IMR-90 (cell line): ENCODE measurements at regions not wholly inside any gene's neighbourhood (a gene's known extent, or its start where the extent isn't known, plus 50 kb on each side); places are given as distances from the start of the nearest gene placed in this dataset.

Experiments
- ATAC-seq: fragments of 200-7000 bp; cut with Tn5 transposase; 2 replicates; pipeline ENCODE4 v1.9.1; 2020; ENCODE audit warnings: low read depth, mild to moderate bottlenecking, moderate library complexity
- BruUV-seq: library from RNA; stranded (reverse); fragments of 400-500 nt; replicated peaks from 2 replicates; lab custom pipeline; 2021; lab: Mats Ljungman, UMichigan
- CTCF ChIA-PET: fragments of 300-600 bp; formaldehyde crosslinking; extraction: SDS; loops from one replicate; lab custom pipeline; 2021; ENCODE audit warnings: antibody characterized with exemption; lab: Yijun Ruan, JAX
- POLR2A ChIA-PET: fragments of 300-600 bp; sonication (Branson Sonifier 250); formaldehyde crosslinking; loops from one replicate; lab custom pipeline; 2022; ENCODE audit warnings: antibody characterized with exemption; ENCODE audit not compliant: unreplicated experiment; lab: Charles Lee
- DNase-seq: peaks from one replicate; pipeline ENCODE4 v3.0.0; 2013
- H2AFZ ChIP-seq: replicated peaks from 2 replicates; pipeline ENCODE3; 2013; ENCODE audit warnings: low read length, mild to moderate bottlenecking; ENCODE audit not compliant: poor library complexity
- H2AK5ac ChIP-seq: 2 replicates; pipeline ENCODE4 v1.6.1; 2013; ENCODE audit warnings: low read depth, low read length, inconsistent platforms
- H2AK9ac ChIP-seq: replicated peaks from 2 replicates; pipeline ENCODE3; 2013; ENCODE audit warnings: mild to moderate bottlenecking, low read depth, low read length, moderate library complexity; ENCODE audit not compliant: poor library complexity
- H2BK120ac ChIP-seq: 2 replicates; pipeline ENCODE4 v1.6.1; 2013; ENCODE audit warnings: low read depth, low read length, inconsistent platforms
- H2BK15ac ChIP-seq: 3 replicates; pipeline ENCODE4 v1.6.1; 2013; ENCODE audit warnings: low read depth, low read length, inconsistent platforms
- H2BK20ac ChIP-seq: 2 replicates; pipeline ENCODE4 v1.6.1; 2013; ENCODE audit warnings: low read depth, mild to moderate bottlenecking, inconsistent platforms, low read length, moderate library complexity
- H2BK5ac ChIP-seq: 2 replicates; pipeline ENCODE4 v1.6.1; 2013; ENCODE audit warnings: mild to moderate bottlenecking, low read depth, low read length, inconsistent platforms; ENCODE audit not compliant: poor library complexity, severe bottlenecking
- H3K14ac ChIP-seq: replicated peaks from 2 replicates; pipeline ENCODE4 v1.6.1; 2013; ENCODE audit warnings: low read depth, low read length, inconsistent platforms
- H3K18ac ChIP-seq: 2 replicates; pipeline ENCODE4 v1.6.1; 2013; ENCODE audit warnings: low read depth, low read length, control low read depth
- H3K23ac ChIP-seq: 2 replicates; pipeline ENCODE4 v1.6.1; 2013; ENCODE audit warnings: low read depth, low read length, inconsistent platforms
- H3K27ac ChIP-seq: 2 replicates; pipeline ENCODE4 v1.5.1; 2013; ENCODE audit warnings: mild to moderate bottlenecking, control low read depth, low read length; ENCODE audit not compliant: insufficient read depth
- H3K27me3 ChIP-seq: 2 replicates; pipeline ENCODE4 v1.6.1; 2013; ENCODE audit warnings: low read length; ENCODE audit not compliant: control insufficient read depth, insufficient read depth
- H3K36me3 ChIP-seq: 2 replicates; pipeline ENCODE4 v1.6.1; 2013; ENCODE audit warnings: low read length, mixed read lengths; ENCODE audit not compliant: control insufficient read depth, insufficient read depth
- H3K4ac ChIP-seq: 2 replicates; pipeline ENCODE4 v1.6.1; 2013; ENCODE audit warnings: low read depth, low read length, inconsistent platforms
- H3K4me1 ChIP-seq: 2 replicates; pipeline ENCODE4 v1.6.1; 2013; ENCODE audit warnings: low read length, mixed read lengths; ENCODE audit not compliant: control insufficient read depth, insufficient read depth
- H3K4me2 ChIP-seq: 2 replicates; pipeline ENCODE4 v1.6.1; 2013; ENCODE audit warnings: low read depth, mild to moderate bottlenecking, control low read depth, low read length, moderate library complexity
- H3K4me3 ChIP-seq: 2 replicates; pipeline ENCODE4 v1.5.1; 2013; ENCODE audit warnings: low read depth, mild to moderate bottlenecking, control low read depth, low read length, moderate library complexity; ENCODE audit not compliant: insufficient read depth
- H3K56ac ChIP-seq: 2 replicates; pipeline ENCODE4 v1.6.1; 2013; ENCODE audit warnings: low read length, inconsistent platforms; ENCODE audit not compliant: insufficient read depth; ENCODE audit errors: extremely low read depth
- H3K79me1 ChIP-seq, 2 experiments: 2 replicates each; pipeline ENCODE4 v1.6.1; 2013; ENCODE audit warnings: low read length in 2 of 2, inconsistent platforms in 1 of 2, low read depth in 1 of 2
- H3K9ac ChIP-seq: 2 replicates; pipeline ENCODE4 v1.6.1; 2013; ENCODE audit warnings: low read depth, low read length, control low read depth
- H3K9me1 ChIP-seq: 2 replicates; pipeline ENCODE4 v1.6.1; 2013; ENCODE audit warnings: low read length, inconsistent platforms; ENCODE audit not compliant: insufficient read depth
- H3K9me3 ChIP-seq: 2 replicates; pipeline ENCODE4 v1.6.1; 2013; ENCODE audit warnings: low read length; ENCODE audit not compliant: control insufficient read depth, insufficient read depth
- H4K20me1 ChIP-seq: 2 replicates; pipeline ENCODE4 v1.6.1; 2013; ENCODE audit warnings: low read length, inconsistent platforms; ENCODE audit not compliant: insufficient read depth
- H4K5ac ChIP-seq: 2 replicates; pipeline ENCODE4 v1.6.1; 2013; ENCODE audit warnings: mild to moderate bottlenecking, low read depth, low read length, control low read depth
- H4K8ac ChIP-seq, 2 experiments: 2 replicates each; pipeline ENCODE4 v1.6.1; 2013; ENCODE audit warnings: low read depth in 2 of 2, low read length in 2 of 2, control low read depth in 1 of 2, inconsistent platforms in 1 of 2
- H4K91ac ChIP-seq: 2 replicates; pipeline ENCODE4 v1.6.1; 2013; ENCODE audit warnings: low read depth, low read length, inconsistent platforms; ENCODE audit not compliant: insufficient read depth
- BHLHE40 ChIP-seq: fragments of 150-350 bp; IDR thresholded peaks from 2 replicates; pipeline ENCODE4 v1.6.1; 2016; ENCODE audit warnings: mild to moderate bottlenecking, low read depth, low read length
- ELK1 ChIP-seq: fragments of 150-350 bp; IDR thresholded peaks from 2 replicates; pipeline ENCODE4 v1.6.1; 2016; ENCODE audit warnings: low read depth, mild to moderate bottlenecking, low read length, moderate library complexity, borderline replicate concordance
- FOS ChIP-seq: fragments of 150-350 bp; IDR thresholded peaks from 2 replicates; pipeline ENCODE4 v1.6.1; 2016; ENCODE audit warnings: low read depth, low read length
- MAFK ChIP-seq: IDR thresholded peaks from 2 replicates; pipeline ENCODE4 v1.6.1; 2012; ENCODE audit warnings: low read depth, low read length, improper control_type of control experiment
- MAZ ChIP-seq: IDR thresholded peaks from 2 replicates; pipeline ENCODE4 v1.6.1; 2012; ENCODE audit warnings: low read depth, mild to moderate bottlenecking, low read length, improper control_type of control experiment, moderate library complexity, borderline replicate concordance
- MXI1 ChIP-seq: IDR thresholded peaks from 2 replicates; pipeline ENCODE4 v1.6.1; 2012; ENCODE audit warnings: low read depth, mild to moderate bottlenecking, low read length, moderate library complexity, borderline replicate concordance
- NFE2L2 ChIP-seq: fragments of 150-350 bp; IDR thresholded peaks from 2 replicates; pipeline ENCODE4 v1.6.1; 2016; ENCODE audit warnings: low read depth, mild to moderate bottlenecking, low read length
- POLR2A ChIP-seq: IDR thresholded peaks from 2 replicates; pipeline ENCODE4 v1.6.1; 2012; ENCODE audit warnings: mild to moderate bottlenecking, low read depth, low read length
- RFX5 ChIP-seq: IDR thresholded peaks from 2 replicates; pipeline ENCODE4 v1.8.0; 2012; ENCODE audit warnings: low read depth, mild to moderate bottlenecking, low read length, moderate library complexity
- SMC3 ChIP-seq: fragments of 150-350 bp; IDR thresholded peaks from 2 replicates; pipeline ENCODE4 v1.6.1; 2016; ENCODE audit warnings: low read depth, mild to moderate bottlenecking, antibody characterized with exemption, low read length, moderate library complexity
- WGBS, 2 experiments: methylation state at CpG; one replicate each; pipeline versions ENCODE4 v1.1.5 to v1.1.7; 2013; ENCODE audit warnings: missing lambda C conversion rate in 2 of 2; ENCODE audit not compliant: insufficient read length in 1 of 2; ENCODE audit errors: extremely low coverage in 2 of 2; 5-methylcytosine and 5-hydroxymethylcytosine counted together
- dilution Hi-C: fragments of 300-500 bp; cut with HindIII; formaldehyde crosslinking; loops from one replicate; pipeline ENCODE4 v1.14.3; 2018; ENCODE audit warnings: low sequenced_read_pairs; ENCODE audit not compliant: unreplicated experiment
- in situ Hi-C: fragments of 300-500 bp; cut with MboI; formaldehyde crosslinking; loops from 3 replicates; pipeline ENCODE4 v1.14.3; 2019; ENCODE audit warnings: low sequenced_read_pairs, inconsistent platforms, mixed read lengths
- intact Hi-C: fragments of 100-400 bp; cut with micrococcal nuclease; formaldehyde crosslinking; loops from 2 replicates; pipeline ENCODE4 v1.10.0; 2022

- H2BK15ac ChIP-seq, result no peak overlapping the region
- H3K36me3 ChIP-seq, result no peaks in the 10 kb centered on the region
- dilution Hi-C loops (no loop called here), intact Hi-C loops (no loop called here), in situ Hi-C loops (no loop called here)
- H2BK20ac ChIP-seq, result no peak overlapping the region
- H3K4me3 ChIP-seq, result no peak overlapping the region
- no peak overlapping the region for H4K8ac ChIP-seq
- H2BK120ac ChIP-seq, result no peak overlapping the region
- H2AK5ac ChIP-seq, result no peak overlapping the region
- H3K9ac ChIP-seq, result no peak overlapping the region
- CTCF ChIA-PET, result no interaction called here
- no peaks in the 10 kb centered on the region for H3K9me3 ChIP-seq
- H4K91ac ChIP-seq, result no peak overlapping the region
- no peak overlapping the region for H3K14ac ChIP-seq
- TF ChIP-seq MAFK (no peak), MXI1 (no peak), ELK1 (no peak), FOS (no peak), BHLHE40 (no peak), MAZ (no peak), POLR2A (no peak), SMC3 (no peak), RFX5 (no peak), NFE2L2 (no peak)
- no peak for ATAC-seq
- peaks cover 5% of the 10 kb centered on the region for H3K27me3 ChIP-seq
- no peak overlapping the region for H2BK5ac ChIP-seq
- no peak overlapping the region for H2AK9ac ChIP-seq
- no TSS peak for BruUV-seq
- no peaks in the 10 kb centered on the region for H3K79me1 ChIP-seq
- no peak for DNase-seq
- H4K5ac ChIP-seq, result no peak overlapping the region
- H3K4me1 ChIP-seq, result no peaks in the 10 kb centered on the region
- H3K56ac ChIP-seq, result no peak overlapping the region
- H3K27ac ChIP-seq, result no peak overlapping the region
- no peak overlapping the region for H3K18ac ChIP-seq
- no peak overlapping the region for H2AFZ ChIP-seq
- H3K9me1 ChIP-seq, result no peaks in the 10 kb centered on the region
- no peak overlapping the region for H3K4me2 ChIP-seq
- POLR2A ChIA-PET, result no interaction called here
- H4K20me1 ChIP-seq, result no peaks in the 10 kb centered on the region
- 87% methylated on average over 3 of the region's 8 CpGs; no CpG with 5 or more reads in 1 of the 2 experiments for WGBS, 2 experiments
- no peak overlapping the region for H3K4ac ChIP-seq
- H3K23ac ChIP-seq, result no peak overlapping the region
Measured at GRCh38 chr12:94845110-94845509, 158.4 kb downstream of the NDUFA12 start.
